Brain microvascular endothelial cell (primary cell): ENCODE measurements at regions not wholly inside any gene's neighbourhood (a gene's known extent, or its start where the extent isn't known, plus 50 kb on each side); places are given as distances from the start of the nearest gene placed in this dataset.

Experiments
- DNase-seq: peaks from one replicate; pipeline ENCODE4 v3.0.0-alpha.2; 2020
- H3K27ac ChIP-seq: fragments of 250-450 bp; sonication (Bioruptor Pico); 2 replicates; pipeline ENCODE4 v1.5.1; 2020; ENCODE audit warnings: mild to moderate bottlenecking, moderate library complexity
- H3K27me3 ChIP-seq: fragments of 250-450 bp; sonication (Bioruptor Pico); replicated peaks from 2 replicates; pipeline ENCODE4 v1.5.1; 2020; ENCODE audit warnings: mild to moderate bottlenecking
- H3K36me3 ChIP-seq: fragments of 250-450 bp; sonication (Bioruptor Pico); replicated peaks from 2 replicates; pipeline ENCODE4 v1.5.1; 2020; ENCODE audit warnings: mild to moderate bottlenecking
- H3K4me3 ChIP-seq: 2 replicates; pipeline ENCODE4 v1.5.1; 2011; ENCODE audit warnings: low read depth, mild to moderate bottlenecking, control low read depth, low read length, moderate library complexity
- in situ Hi-C: cut with HindIII; loops from 2 replicates; pipeline ENCODE4 v1.10.0; 2017; ENCODE audit warnings: low sequenced_read_pairs, low pct_ligation_motif_present
- TF ChIP-seq, protein P1 (sequence below): IDR thresholded peaks from 2 replicates; pipeline ENCODE4 v1.5.1; 2011; ENCODE audit warnings: low read depth, mild to moderate bottlenecking, moderate library complexity, low read length, control low read depth, inconsistent platforms; ENCODE audit errors: missing control alignments

DNA sequence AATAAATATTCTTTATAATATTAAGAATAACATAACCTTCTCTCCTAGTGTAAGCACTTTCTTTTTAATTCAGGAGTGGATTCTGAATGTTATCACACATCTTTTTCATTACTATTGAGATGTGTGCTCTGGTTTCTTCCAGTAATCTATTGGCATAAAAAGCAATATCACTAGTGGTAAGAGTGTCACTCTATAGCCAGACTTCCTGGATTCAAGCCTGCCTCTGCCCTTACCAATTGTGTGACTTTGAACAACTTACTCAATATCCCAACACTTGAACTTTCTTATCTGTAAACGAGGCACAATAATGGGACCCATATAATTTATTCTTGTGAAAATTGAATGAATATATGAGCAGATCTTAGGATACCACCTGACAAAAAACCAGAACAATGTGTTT, 71.0 kb downstream of the SEM1 start:
- TF ChIP-seq, protein P1, sequence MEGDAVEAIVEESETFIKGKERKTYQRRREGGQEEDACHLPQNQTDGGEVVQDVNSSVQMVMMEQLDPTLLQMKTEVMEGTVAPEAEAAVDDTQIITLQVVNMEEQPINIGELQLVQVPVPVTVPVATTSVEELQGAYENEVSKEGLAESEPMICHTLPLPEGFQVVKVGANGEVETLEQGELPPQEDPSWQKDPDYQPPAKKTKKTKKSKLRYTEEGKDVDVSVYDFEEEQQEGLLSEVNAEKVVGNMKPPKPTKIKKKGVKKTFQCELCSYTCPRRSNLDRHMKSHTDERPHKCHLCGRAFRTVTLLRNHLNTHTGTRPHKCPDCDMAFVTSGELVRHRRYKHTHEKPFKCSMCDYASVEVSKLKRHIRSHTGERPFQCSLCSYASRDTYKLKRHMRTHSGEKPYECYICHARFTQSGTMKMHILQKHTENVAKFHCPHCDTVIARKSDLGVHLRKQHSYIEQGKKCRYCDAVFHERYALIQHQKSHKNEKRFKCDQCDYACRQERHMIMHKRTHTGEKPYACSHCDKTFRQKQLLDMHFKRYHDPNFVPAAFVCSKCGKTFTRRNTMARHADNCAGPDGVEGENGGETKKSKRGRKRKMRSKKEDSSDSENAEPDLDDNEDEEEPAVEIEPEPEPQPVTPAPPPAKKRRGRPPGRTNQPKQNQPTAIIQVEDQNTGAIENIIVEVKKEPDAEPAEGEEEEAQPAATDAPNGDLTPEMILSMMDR, result no peak
- in situ Hi-C loops, result no loop called here
- no peak overlapping the region for H3K27ac ChIP-seq
- H3K27me3 ChIP-seq, result no peaks in the 10 kb centered on the region
- no peak overlapping the region for H3K4me3 ChIP-seq
- H3K36me3 ChIP-seq, result no peaks in the 10 kb centered on the region
- DNase-seq, result no peak

DNA sequence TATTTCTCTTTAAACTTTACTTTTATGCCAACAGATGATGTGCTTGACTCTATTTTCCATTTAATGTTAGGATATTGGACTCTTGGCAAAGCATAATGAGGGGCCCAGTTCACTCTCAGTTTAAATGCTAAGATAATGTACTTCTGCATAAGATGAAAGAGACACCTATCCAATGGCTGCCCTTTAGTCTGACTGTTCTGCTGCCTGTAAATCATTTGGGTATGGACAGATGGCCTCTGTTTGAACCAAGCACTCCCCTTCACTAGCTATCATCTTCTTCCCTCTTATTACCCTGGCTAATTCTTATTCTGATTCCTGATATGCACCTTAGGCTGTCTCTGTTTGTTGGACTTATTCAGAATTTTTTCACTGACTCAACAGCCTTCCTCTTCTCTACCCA, 72.1 kb downstream of the SEM1 start:
- Histone ChIP-seq H3K4me3 (no peak overlapping the region), H3K27me3 (no peaks in the 10 kb centered on the region), H3K36me3 (no peaks in the 10 kb centered on the region), H3K27ac (no peak overlapping the region)
- in situ Hi-C loops, result no loop called here
- no peak for DNase-seq
- TF ChIP-seq, protein P1, result no peak

DNA sequence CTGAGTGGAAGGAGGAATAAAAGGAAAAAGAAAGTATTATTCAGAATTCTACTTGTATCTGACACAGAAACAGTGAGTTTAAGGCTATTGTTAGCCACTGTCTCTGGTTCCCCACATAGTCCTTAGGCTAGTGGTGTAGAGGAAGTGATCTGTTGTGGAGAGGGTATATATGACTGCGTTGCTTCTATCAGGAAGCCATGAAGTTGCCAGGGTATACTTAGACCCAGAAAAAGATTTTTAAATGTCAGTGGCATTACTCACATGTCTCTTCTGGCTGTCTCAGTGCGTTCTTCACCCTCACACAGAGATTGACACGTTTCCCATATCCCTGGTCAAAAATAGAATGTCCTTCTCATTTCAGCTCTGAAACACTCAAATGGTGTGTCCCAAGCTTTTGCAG, 72.7 kb downstream of the SEM1 start:
- Histone ChIP-seq H3K27ac (no peak overlapping the region), H3K36me3 (no peaks in the 10 kb centered on the region), H3K27me3 (no peaks in the 10 kb centered on the region), H3K4me3 (no peak overlapping the region)
- in situ Hi-C loops, result no loop called here
- TF ChIP-seq, protein P1, result no peak
- DNase-seq, result peak; percentile 7

GRCh38 chr7:96636342-96636860, 73.2 kb downstream of the SEM1 start:
- TF ChIP-seq, protein P1, result no peak
- Histone ChIP-seq H3K4me3 (no peak overlapping the region), H3K27ac (no peak overlapping the region), H3K36me3 (no peaks in the 10 kb centered on the region), H3K27me3 (no peaks in the 10 kb centered on the region)
- no peak for DNase-seq
- in situ Hi-C loops, result no loop called here

- Histone ChIP-seq H3K27ac (no peak overlapping the region), H3K27me3 (no peaks in the 10 kb centered on the region), H3K4me3 (no peak overlapping the region), H3K36me3 (no peaks in the 10 kb centered on the region)
- in situ Hi-C loops, result no loop called here
- DNase-seq, result no peak
- TF ChIP-seq, protein P1, result no peak
Observed at GRCh38 chr7:96629884-96630283, 79.8 kb downstream of the SEM1 start.

DNA sequence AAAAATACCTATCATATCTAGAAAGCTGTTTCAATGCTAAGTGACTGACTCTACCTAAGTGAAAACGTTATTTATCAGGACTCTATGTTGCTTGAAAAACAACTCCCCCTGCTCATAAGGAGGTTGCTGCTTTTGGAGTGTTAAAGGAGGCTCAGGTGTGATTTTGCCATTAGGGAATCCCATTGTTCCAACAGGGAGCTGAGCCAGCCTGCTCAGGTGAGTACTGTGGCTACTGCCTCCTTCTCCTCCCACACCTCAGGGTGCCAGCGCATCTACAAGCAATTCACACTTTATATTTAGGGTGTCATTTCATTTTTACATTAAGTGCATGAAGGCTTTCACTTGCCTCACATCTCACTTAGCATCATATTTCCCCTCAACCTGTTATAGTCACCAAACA, 84.7 kb downstream of the SEM1 start:
- no peak overlapping the region for H3K4me3 ChIP-seq
- no peak overlapping the region for H3K27ac ChIP-seq
- TF ChIP-seq, protein P1, result no peak
- no peaks in the 10 kb centered on the region for H3K27me3 ChIP-seq
- no peak for DNase-seq
- no peaks in the 10 kb centered on the region for H3K36me3 ChIP-seq
- in situ Hi-C loops, result no loop called here
